ENCODE measurements at regions not wholly inside any gene's neighbourhood (a gene's known extent, or its start where the extent isn't known, plus 50 kb on each side); places are given as distances from the start of the nearest gene placed in this dataset.
"Not testable (repeated sequence)": the region's sequence is repeated elsewhere in the genome, so short reads cannot be mapped to it uniquely, and the experiment has no call there.

DNA sequence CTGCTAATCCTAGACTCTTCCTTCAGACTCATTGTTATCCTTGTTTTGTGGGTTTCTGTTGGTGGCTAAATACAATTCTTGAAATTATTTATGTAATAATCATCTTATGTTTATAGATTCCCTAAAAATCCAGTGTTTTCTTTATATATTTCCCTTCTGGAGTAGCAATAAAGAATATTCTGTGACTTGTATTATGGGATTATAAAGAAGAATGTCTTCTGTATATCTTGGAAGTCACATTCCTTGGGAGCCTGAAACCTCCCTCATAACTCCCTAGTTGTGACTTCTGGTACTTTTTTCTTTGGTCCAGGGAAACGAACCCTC is 356.1 kb downstream of the TMEM167A start:
- H3K36me3 Mint-ChIP-seq, result no peaks in the 10 kb centered on the region
- no peak overlapping the region for H3K4me3 Mint-ChIP-seq
- no peaks in the 10 kb centered on the region for H3K27me3 Mint-ChIP-seq
- no peaks in the 10 kb centered on the region for H3K4me1 Mint-ChIP-seq
- DNase-seq (no peak), ATAC-seq (ENCODE audit: low read depth in 2 of 2) (no peak)
- H3K27ac ChIP-seq (ENCODE audit: insufficient read depth, low read length, poor library complexity, severe bottlenecking), result no peak overlapping the region
- no peak overlapping the region for H3K4me3 ChIP-seq (ENCODE audit: low read depth, low read length)
- no peaks in the 10 kb centered on the region for H3K27me3 ChIP-seq (ENCODE audit: control insufficient read depth, insufficient read depth, low read length)
- H3K36me3 ChIP-seq (ENCODE audit: control insufficient read depth, insufficient read depth, low read length), result no peaks in the 10 kb centered on the region
- peaks cover 0 to 4% (median 0%) of the 10 kb centered on the region in 7 donors for H3K9me3 Mint-ChIP-seq
- no peaks in the 10 kb centered on the region for H3K9me3 ChIP-seq (ENCODE audit: control insufficient read depth in 2 of 2, low read length in 2 of 2)
- no peak overlapping the region for H3K27ac Mint-ChIP-seq
- no peaks in the 10 kb centered on the region for H3K4me1 ChIP-seq (ENCODE audit: control insufficient read depth, insufficient read depth, low read length, poor library complexity, severe bottlenecking)

DNA sequence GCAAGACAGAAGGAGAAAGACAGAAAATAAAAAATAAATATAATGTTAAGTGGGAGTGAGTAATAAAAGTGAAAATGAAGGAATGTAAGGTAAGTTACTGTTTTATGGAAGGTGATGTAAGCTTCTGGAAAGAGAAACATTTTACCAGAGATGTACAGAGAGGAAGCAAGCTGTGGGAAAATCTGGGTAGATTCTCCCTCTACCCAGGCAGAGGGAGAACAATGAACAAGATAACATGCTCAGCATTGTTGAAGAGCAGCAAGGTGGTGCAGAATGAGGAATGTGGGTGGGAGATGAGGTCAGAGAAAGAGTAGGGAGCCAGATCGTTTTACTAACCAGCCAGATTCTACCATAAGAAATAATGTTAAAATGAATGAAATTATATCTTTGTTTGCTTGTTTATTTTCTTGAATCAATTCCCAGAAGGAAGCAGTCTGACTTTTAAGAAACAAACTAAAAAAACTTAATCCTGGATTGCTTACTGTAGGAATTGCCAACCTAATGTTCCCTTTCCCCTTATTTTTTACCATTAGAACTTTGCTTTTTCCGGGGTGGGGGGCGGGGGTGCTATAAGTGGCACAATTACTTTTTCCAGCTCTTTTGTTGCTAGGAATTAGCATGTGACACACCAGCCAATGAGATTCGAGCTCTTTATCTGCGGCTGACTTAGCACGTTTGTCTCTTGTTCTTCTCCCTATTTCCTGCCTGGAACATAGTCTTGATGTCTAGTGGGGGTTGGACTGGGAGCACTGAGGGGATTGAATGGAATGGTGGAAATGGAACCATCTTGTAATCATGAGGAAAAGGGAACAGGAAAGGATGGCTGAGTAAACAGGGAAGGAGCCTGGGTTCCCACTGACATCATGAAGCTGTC is 356.7 kb downstream of the TMEM167A start:
- H3K4me3 Mint-ChIP-seq, result no peak overlapping the region
- H3K4me1 Mint-ChIP-seq, result no peaks in the 10 kb centered on the region
- H3K27ac Mint-ChIP-seq, result peak overlapping the region in 1 of 3 donors; percentile 43
- peaks cover 0 to 4% (median 0%) of the 10 kb centered on the region in 7 donors for H3K9me3 Mint-ChIP-seq
- H3K9me3 ChIP-seq (ENCODE audit: control insufficient read depth in 2 of 2, low read length in 2 of 2), result no peaks in the 10 kb centered on the region
- DNase-seq (no peak), ATAC-seq (ENCODE audit: low read depth in 2 of 2) (no peak)
- no peaks in the 10 kb centered on the region for H3K27me3 ChIP-seq (ENCODE audit: control insufficient read depth, insufficient read depth, low read length)
- no peaks in the 10 kb centered on the region for H3K36me3 ChIP-seq (ENCODE audit: control insufficient read depth, insufficient read depth, low read length)
- no peak overlapping the region for H3K27ac ChIP-seq (ENCODE audit: insufficient read depth, low read length, poor library complexity, severe bottlenecking)
- no peaks in the 10 kb centered on the region for H3K4me1 ChIP-seq (ENCODE audit: control insufficient read depth, insufficient read depth, low read length, poor library complexity, severe bottlenecking)
- no peak overlapping the region for H3K4me3 ChIP-seq (ENCODE audit: low read depth, low read length)
- no peaks in the 10 kb centered on the region for H3K27me3 Mint-ChIP-seq
- H3K36me3 Mint-ChIP-seq, result no peaks in the 10 kb centered on the region

DNA sequence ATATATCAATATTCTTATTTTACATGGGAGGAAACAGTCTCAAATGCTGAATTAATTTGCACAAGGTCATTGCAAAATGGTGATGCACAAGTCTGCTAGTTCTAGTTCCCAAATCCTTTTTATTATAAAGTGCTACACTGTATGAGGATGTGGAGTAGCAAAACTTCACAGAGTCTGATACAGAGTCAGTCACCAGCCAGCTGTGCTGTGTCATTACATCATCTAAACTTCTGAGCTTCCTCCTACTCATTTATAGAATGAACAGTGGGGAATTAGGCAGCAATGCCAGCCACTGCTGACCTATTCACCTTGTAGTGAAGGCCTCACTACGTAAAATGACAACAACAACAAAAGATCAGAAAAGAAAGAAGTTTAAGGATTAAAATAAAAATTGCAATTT is 357.8 kb downstream of the TMEM167A start:
- Histone ChIP-seq H3K4me3 (ENCODE audit: low read depth, low read length) (no peak overlapping the region), H3K27ac (ENCODE audit: insufficient read depth, low read length, poor library complexity, severe bottlenecking) (no peak overlapping the region), H3K4me1 (ENCODE audit: control insufficient read depth, insufficient read depth, low read length, poor library complexity, severe bottlenecking) (no peaks in the 10 kb centered on the region), H3K36me3 (ENCODE audit: control insufficient read depth, insufficient read depth, low read length) (no peaks in the 10 kb centered on the region), H3K27me3 (ENCODE audit: control insufficient read depth, insufficient read depth, low read length) (no peaks in the 10 kb centered on the region), H3K9me3 (ENCODE audit: control insufficient read depth in 2 of 2, low read length in 2 of 2) (no peaks in the 10 kb centered on the region)
- DNase-seq (no peak), ATAC-seq (ENCODE audit: low read depth in 2 of 2) (no peak)
- Mint-ChIP-seq H3K27me3 (no peaks in the 10 kb centered on the region), H3K9me3 (peaks cover 0 to 4% (median 0%) of the 10 kb centered on the region in 7 donors), H3K4me1 (no peaks in the 10 kb centered on the region), H3K27ac (no peak overlapping the region), H3K4me3 (no peak overlapping the region), H3K36me3 (no peaks in the 10 kb centered on the region)

GRCh38 chr5:82717738-82718137 is 359.5 kb downstream of the TMEM167A start:
- Histone ChIP-seq H3K27ac (ENCODE audit: insufficient read depth, low read length, poor library complexity, severe bottlenecking) (no peak overlapping the region), H3K36me3 (ENCODE audit: control insufficient read depth, insufficient read depth, low read length) (no peaks in the 10 kb centered on the region), H3K9me3 (ENCODE audit: control insufficient read depth in 2 of 2, low read length in 2 of 2) (no peaks in the 10 kb centered on the region), H3K4me1 (ENCODE audit: control insufficient read depth, insufficient read depth, low read length, poor library complexity, severe bottlenecking) (no peaks in the 10 kb centered on the region), H3K27me3 (ENCODE audit: control insufficient read depth, insufficient read depth, low read length) (no peaks in the 10 kb centered on the region), H3K4me3 (ENCODE audit: low read depth, low read length) (no peak overlapping the region)
- DNase-seq (no peak), ATAC-seq (ENCODE audit: low read depth in 2 of 2) (no peak)
- H3K27ac Mint-ChIP-seq, result no peak overlapping the region
- no peaks in the 10 kb centered on the region for H3K36me3 Mint-ChIP-seq
- H3K27me3 Mint-ChIP-seq, result no peaks in the 10 kb centered on the region
- H3K9me3 Mint-ChIP-seq, result peaks cover 0 to 3% (median 0%) of the 10 kb centered on the region in 7 donors
- H3K4me3 Mint-ChIP-seq, result no peak overlapping the region
- no peaks in the 10 kb centered on the region for H3K4me1 Mint-ChIP-seq

- not testable (repeated sequence) for H3K27me3 Mint-ChIP-seq; H3K4me1 Mint-ChIP-seq; H3K27ac Mint-ChIP-seq; H3K36me3 ChIP-seq (ENCODE audit: control insufficient read depth, insufficient read depth, low read length); H3K4me3 ChIP-seq (ENCODE audit: low read depth, low read length); H3K27ac ChIP-seq (ENCODE audit: insufficient read depth, low read length, poor library complexity, severe bottlenecking); H3K9me3 ChIP-seq (ENCODE audit: control insufficient read depth in 2 of 2, low read length in 2 of 2); DNase-seq; H3K36me3 Mint-ChIP-seq; H3K9me3 Mint-ChIP-seq; H3K4me3 Mint-ChIP-seq; ATAC-seq (ENCODE audit: low read depth in 2 of 2); H3K4me1 ChIP-seq (ENCODE audit: control insufficient read depth, insufficient read depth, low read length, poor library complexity, severe bottlenecking); H3K27me3 ChIP-seq (ENCODE audit: control insufficient read depth, insufficient read depth, low read length)
These were observed 362.5 kb downstream of the TMEM167A start for GRCh38 chr5:82714732-82715131.

DNA sequence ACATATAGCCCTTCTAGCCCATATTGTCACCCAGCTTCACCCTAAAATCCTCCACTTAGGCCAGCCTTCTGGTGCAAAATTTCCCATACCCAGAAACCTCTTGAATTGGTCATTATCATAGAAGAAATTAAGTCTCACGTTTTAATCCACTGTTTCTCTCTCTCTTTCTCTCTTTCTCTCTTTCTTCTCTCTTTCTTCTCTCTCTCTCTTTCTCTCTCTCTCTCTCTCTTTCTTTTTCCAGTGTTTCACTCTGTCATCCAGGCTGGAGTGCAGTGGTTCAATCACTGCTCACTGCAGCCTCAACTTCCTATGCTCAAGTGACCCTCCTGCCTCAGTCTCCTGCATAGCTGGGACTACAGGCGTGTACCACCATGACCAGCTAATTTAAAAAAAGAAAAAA is 363.4 kb downstream of the TMEM167A start:
- ATAC-seq (ENCODE audit: low read depth in 2 of 2) (no peak), DNase-seq (no peak)
- Histone ChIP-seq H3K36me3 (ENCODE audit: control insufficient read depth, insufficient read depth, low read length) (no peaks in the 10 kb centered on the region), H3K9me3 (ENCODE audit: control insufficient read depth in 2 of 2, low read length in 2 of 2) (no peaks in the 10 kb centered on the region), H3K27ac (ENCODE audit: insufficient read depth, low read length, poor library complexity, severe bottlenecking) (no peak overlapping the region), H3K4me1 (ENCODE audit: control insufficient read depth, insufficient read depth, low read length, poor library complexity, severe bottlenecking) (no peaks in the 10 kb centered on the region), H3K4me3 (ENCODE audit: low read depth, low read length) (no peak overlapping the region), H3K27me3 (ENCODE audit: control insufficient read depth, insufficient read depth, low read length) (no peaks in the 10 kb centered on the region)
- no peaks in the 10 kb centered on the region for H3K4me1 Mint-ChIP-seq
- H3K27ac Mint-ChIP-seq, result no peak overlapping the region
- H3K4me3 Mint-ChIP-seq, result no peak overlapping the region
- no peaks in the 10 kb centered on the region for H3K36me3 Mint-ChIP-seq
- H3K27me3 Mint-ChIP-seq, result no peaks in the 10 kb centered on the region
- H3K9me3 Mint-ChIP-seq, result peaks cover 0 to 3% (median 0%) of the 10 kb centered on the region in 7 donors

GRCh38 chr5:82707741-82708140 is 369.5 kb downstream of the TMEM167A start:
- H3K27me3 Mint-ChIP-seq, result peaks cover 5% of the 10 kb centered on the region
- DNase-seq, result no peak

DNA sequence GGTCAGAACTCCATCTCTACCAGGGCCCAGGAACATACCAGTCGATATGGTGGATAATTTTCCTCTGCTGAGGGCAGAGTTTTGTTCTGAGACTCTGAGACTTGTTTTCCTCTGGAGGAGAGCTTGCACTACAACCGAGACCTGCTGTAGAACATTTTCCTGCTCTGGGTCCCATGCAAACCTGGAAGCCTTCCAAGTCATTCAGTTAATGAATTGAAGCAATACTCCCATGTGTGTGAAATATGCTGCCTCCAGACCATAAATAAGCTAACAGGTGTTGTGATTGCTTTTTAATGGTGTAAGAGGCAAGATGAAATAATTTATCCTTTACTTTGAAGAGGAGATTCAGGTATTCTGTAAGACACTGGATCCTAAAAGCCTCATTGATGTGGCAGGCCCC is 372.8 kb downstream of the TMEM167A start:
- Histone ChIP-seq H3K27me3 (ENCODE audit: control insufficient read depth, insufficient read depth, low read length) (no peaks in the 10 kb centered on the region), H3K4me3 (ENCODE audit: low read depth, low read length) (no peak overlapping the region), H3K27ac (ENCODE audit: insufficient read depth, low read length, poor library complexity, severe bottlenecking) (no peak overlapping the region), H3K4me1 (ENCODE audit: control insufficient read depth, insufficient read depth, low read length, poor library complexity, severe bottlenecking) (no peaks in the 10 kb centered on the region), H3K9me3 (ENCODE audit: control insufficient read depth in 2 of 2, low read length in 2 of 2) (no peaks in the 10 kb centered on the region), H3K36me3 (ENCODE audit: control insufficient read depth, insufficient read depth, low read length) (no peaks in the 10 kb centered on the region)
- ATAC-seq (ENCODE audit: low read depth in 2 of 2) (no peak), DNase-seq (no peak)
- Mint-ChIP-seq H3K4me3 (no peak overlapping the region), H3K36me3 (no peaks in the 10 kb centered on the region), H3K27me3 (peaks cover 5% of the 10 kb centered on the region), H3K9me3 (peaks cover 0 to 7% (median 1%) of the 10 kb centered on the region in 7 donors), H3K27ac (no peak overlapping the region), H3K4me1 (no peaks in the 10 kb centered on the region)

More at GRCh38 chr5:82707741-82708140, 369.5 kb downstream of the TMEM167A start:
- Mint-ChIP-seq H3K4me1 (no peaks in the 10 kb centered on the region), H3K9me3 (peaks cover 0 to 5% (median 1%) of the 10 kb centered on the region in 7 donors), H3K27ac (no peak overlapping the region), H3K4me3 (no peak overlapping the region), H3K36me3 (no peaks in the 10 kb centered on the region)
- H3K27ac ChIP-seq (ENCODE audit: insufficient read depth, low read length, poor library complexity, severe bottlenecking), result no peak overlapping the region
- no peaks in the 10 kb centered on the region for H3K27me3 ChIP-seq (ENCODE audit: control insufficient read depth, insufficient read depth, low read length)
- no peak overlapping the region for H3K4me3 ChIP-seq (ENCODE audit: low read depth, low read length)
- no peaks in the 10 kb centered on the region for H3K9me3 ChIP-seq (ENCODE audit: control insufficient read depth in 2 of 2, low read length in 2 of 2)
- no peaks in the 10 kb centered on the region for H3K4me1 ChIP-seq (ENCODE audit: control insufficient read depth, insufficient read depth, low read length, poor library complexity, severe bottlenecking)
- no peaks in the 10 kb centered on the region for H3K36me3 ChIP-seq (ENCODE audit: control insufficient read depth, insufficient read depth, low read length)
- no peak for ATAC-seq (ENCODE audit: low read depth in 2 of 2)
